ENCODE measurements at regions not wholly inside any gene's neighbourhood (a gene's known extent, or its start where the extent isn't known, plus 50 kb on each side); places are given as distances from the start of the nearest gene placed in this dataset.

- TF ChIP-seq, protein P1, sequence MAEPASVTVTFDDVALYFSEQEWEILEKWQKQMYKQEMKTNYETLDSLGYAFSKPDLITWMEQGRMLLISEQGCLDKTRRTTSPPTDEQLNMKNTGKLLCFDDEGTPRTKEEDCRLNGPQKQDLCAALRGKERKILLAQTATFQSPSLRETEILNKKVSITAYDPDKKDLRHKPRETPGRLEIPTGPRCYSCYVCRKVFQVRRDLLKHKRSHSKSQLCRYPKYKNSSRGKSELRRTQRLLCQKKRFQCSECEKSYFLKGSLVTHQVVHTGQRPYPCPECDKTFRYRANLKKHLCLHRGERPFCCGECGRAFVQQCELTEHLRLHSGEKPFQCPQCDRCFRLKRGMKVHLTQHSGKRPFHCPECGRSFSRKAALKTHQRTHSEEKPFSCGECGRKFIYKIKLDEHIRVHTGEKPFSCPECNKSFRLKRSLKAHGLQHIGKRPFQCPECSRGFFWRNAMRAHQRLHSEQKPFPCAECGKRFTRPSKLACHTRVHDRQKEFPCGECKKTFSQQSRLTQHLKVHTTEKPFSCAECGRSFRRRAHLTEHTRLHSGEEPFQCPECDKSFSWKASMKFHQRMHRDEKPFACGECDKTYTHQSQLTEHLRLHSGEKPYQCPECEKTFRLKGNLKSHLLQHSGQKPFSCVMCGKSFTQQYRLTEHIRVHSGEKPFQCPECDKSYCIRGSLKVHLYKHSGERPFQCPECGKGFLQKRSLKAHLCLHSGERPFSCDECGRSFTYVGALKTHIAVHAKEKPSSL (CRISPR knock-in tag; conservative IDR thresholded peaks at IDR 0.05), result no peak
- TF ChIP-seq SMAD3 (CRISPR knock-in tag; IDR thresholded peaks at IDR 0.05; ENCODE audit: borderline replicate concordance) (no peak), ZNF281 (CRISPR knock-in tag; IDR thresholded peaks at IDR 0.05) (no peak), PRDM15 (CRISPR knock-in tag; IDR thresholded peaks at IDR 0.05) (no peak), ETV6 (CRISPR knock-in tag; IDR thresholded peaks at IDR 0.05) (no peak), ZNF232 (CRISPR knock-in tag; IDR thresholded peaks at IDR 0.05) (no peak)
- TF ChIP-seq, protein P2, sequence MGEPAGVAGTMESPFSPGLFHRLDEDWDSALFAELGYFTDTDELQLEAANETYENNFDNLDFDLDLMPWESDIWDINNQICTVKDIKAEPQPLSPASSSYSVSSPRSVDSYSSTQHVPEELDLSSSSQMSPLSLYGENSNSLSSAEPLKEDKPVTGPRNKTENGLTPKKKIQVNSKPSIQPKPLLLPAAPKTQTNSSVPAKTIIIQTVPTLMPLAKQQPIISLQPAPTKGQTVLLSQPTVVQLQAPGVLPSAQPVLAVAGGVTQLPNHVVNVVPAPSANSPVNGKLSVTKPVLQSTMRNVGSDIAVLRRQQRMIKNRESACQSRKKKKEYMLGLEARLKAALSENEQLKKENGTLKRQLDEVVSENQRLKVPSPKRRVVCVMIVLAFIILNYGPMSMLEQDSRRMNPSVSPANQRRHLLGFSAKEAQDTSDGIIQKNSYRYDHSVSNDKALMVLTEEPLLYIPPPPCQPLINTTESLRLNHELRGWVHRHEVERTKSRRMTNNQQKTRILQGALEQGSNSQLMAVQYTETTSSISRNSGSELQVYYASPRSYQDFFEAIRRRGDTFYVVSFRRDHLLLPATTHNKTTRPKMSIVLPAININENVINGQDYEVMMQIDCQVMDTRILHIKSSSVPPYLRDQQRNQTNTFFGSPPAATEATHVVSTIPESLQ (CRISPR knock-in tag; IDR thresholded peaks at IDR 0.05), result no peak
Measured at GRCh38 chr21:26751305-26751704, 93.9 kb downstream of the ADAMTS1 start (continued).

DNA sequence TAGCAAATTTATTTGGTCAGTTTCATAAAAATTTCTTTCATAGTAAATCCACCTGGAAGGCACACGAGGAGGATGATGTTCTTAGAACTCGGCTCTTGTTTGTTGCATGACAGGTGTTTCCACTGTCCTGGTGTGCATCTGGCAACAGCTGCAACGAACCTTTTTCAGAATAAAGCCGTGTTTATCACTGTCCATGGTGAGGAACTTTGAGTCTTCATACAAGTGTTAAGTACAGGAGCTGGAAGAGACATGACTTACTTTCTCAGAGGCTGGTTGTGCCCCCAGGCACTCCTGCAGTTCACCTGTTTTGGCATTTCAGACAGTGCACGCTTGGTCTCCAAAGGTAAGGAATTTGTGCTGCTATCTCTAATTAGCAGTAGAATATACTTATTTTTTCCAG lies 97.1 kb downstream of the ADAMTS1 start:
- H3K27me3 Mint-ChIP-seq (ENCODE audit: low read depth), result no peaks in the 10 kb centered on the region
- H3K36me3 Mint-ChIP-seq, result no peaks in the 10 kb centered on the region
- DNase-seq (ENCODE audit: low spot score) (no peak), ATAC-seq (no peak)
- no peaks in the 10 kb centered on the region for H3K4me1 Mint-ChIP-seq
- CTCF ChIA-PET, result no interaction called here
- POLR2A ChIA-PET, result no interaction called here
- no peak overlapping the region for H3K27ac Mint-ChIP-seq
- H3K9me3 Mint-ChIP-seq, result no peaks in the 10 kb centered on the region
- no peak overlapping the region for H3K4me3 Mint-ChIP-seq
- TF ChIP-seq CBFB (CRISPR knock-in tag; IDR thresholded peaks at IDR 0.05; ENCODE audit: low read depth) (no peak), TEAD1 (CRISPR knock-in tag; IDR thresholded peaks at IDR 0.05) (no peak), GABPB1 (CRISPR knock-in tag; IDR thresholded peaks at IDR 0.05) (no peak), PRDM15 (CRISPR knock-in tag; IDR thresholded peaks at IDR 0.05) (no peak), FOXJ3 (CRISPR knock-in tag; IDR thresholded peaks at IDR 0.05; ENCODE audit: borderline replicate concordance) (no peak), FOXK1 (CRISPR knock-in tag; IDR thresholded peaks at IDR 0.05) (no peak), ZMAT4 (CRISPR knock-in tag; IDR thresholded peaks at IDR 0.05) (no peak), TP53 (CRISPR knock-in tag; IDR thresholded peaks at IDR 0.05) (no peak)
- TF ChIP-seq, protein P3, sequence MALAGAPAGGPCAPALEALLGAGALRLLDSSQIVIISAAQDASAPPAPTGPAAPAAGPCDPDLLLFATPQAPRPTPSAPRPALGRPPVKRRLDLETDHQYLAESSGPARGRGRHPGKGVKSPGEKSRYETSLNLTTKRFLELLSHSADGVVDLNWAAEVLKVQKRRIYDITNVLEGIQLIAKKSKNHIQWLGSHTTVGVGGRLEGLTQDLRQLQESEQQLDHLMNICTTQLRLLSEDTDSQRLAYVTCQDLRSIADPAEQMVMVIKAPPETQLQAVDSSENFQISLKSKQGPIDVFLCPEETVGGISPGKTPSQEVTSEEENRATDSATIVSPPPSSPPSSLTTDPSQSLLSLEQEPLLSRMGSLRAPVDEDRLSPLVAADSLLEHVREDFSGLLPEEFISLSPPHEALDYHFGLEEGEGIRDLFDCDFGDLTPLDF (CRISPR knock-in tag; IDR thresholded peaks at IDR 0.05), result no peak
- TF ChIP-seq, protein P4, sequence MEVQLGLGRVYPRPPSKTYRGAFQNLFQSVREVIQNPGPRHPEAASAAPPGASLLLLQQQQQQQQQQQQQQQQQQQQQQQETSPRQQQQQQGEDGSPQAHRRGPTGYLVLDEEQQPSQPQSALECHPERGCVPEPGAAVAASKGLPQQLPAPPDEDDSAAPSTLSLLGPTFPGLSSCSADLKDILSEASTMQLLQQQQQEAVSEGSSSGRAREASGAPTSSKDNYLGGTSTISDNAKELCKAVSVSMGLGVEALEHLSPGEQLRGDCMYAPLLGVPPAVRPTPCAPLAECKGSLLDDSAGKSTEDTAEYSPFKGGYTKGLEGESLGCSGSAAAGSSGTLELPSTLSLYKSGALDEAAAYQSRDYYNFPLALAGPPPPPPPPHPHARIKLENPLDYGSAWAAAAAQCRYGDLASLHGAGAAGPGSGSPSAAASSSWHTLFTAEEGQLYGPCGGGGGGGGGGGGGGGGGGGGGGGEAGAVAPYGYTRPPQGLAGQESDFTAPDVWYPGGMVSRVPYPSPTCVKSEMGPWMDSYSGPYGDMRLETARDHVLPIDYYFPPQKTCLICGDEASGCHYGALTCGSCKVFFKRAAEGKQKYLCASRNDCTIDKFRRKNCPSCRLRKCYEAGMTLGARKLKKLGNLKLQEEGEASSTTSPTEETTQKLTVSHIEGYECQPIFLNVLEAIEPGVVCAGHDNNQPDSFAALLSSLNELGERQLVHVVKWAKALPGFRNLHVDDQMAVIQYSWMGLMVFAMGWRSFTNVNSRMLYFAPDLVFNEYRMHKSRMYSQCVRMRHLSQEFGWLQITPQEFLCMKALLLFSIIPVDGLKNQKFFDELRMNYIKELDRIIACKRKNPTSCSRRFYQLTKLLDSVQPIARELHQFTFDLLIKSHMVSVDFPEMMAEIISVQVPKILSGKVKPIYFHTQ (CRISPR knock-in tag; IDR thresholded peaks at IDR 0.05), result no peak
